Stimulated activated CD4-positive, alpha-beta T cell treated with anti-CD3 and anti-CD28 coated beads, TNF-alpha, amount 100 ng/mL, for 4 hours (primary cell): ENCODE measurements at regions not wholly inside any gene's neighbourhood (a gene's known extent, or its start where the extent isn't known, plus 50 kb on each side); places are given as distances from the start of the nearest gene placed in this dataset.

Experiments used
- DNase-seq, 3 experiments: peaks; one replicate each; pipeline ENCODE4 v3.0.0-alpha.2; 2020; ENCODE audit warnings: low read depth in 3 of 3

DNA sequence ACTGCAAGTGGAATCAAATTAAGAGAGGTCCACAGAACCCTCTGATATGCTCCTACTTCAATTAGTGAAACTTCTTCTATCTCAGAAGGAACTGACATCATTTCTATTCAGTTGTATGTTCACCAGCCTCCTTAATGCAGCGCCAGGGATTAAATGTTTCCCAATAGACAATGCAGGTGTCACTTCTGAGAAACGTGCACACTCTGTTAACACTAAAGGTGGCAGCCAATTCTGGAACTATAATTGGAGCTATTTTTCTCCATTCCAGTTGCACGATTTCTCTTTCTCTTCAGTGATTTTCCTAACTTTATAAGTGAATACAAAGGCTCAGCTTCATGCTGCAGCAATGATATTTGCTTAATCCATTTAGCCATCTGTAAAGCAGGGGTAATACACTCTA, 821.9 kb downstream of the TDRD15 start:
- no peak for DNase-seq

GRCh38 chr2:21947046-21947445, 823.3 kb downstream of the TDRD15 start:
- DNase-seq = no peak

DNA sequence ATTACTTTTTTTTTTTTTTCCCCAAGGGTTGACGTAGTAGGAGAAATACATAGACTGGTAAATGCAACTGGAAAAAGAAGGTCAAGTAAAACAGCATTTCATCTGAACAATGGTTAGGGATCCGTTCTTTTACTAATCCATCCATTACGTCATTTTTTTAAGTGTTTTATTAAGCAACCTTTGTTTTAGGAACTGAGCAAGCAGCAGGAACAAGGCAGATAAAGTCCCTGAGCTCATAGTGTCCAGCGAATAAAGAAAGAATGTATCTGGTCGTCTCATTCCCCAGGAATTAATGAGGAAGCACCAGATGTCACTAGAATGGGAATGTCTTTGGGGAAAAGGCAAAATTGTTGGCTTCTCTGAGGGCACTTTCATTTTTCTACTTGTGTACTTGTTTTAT, 842.4 kb downstream of the TDRD15 start:
- no peak for DNase-seq

DNA sequence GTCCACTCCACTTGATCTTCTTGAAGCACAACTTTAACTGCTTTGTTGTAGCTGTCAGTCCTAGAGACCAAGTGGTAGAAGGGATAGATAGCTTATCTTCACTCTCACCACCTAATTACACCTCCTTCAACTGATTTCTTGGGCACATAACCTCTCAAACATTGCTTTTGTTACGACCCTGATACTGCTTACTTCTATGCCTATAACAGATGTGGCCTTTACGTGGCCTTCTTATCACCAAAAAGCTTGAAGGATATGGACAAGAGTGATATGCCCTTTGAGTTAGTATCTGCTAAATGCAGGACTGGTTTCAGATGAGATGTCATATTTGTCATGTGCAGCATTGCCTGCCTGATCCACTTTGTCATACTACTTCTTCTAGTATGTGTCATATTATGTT, 847.2 kb downstream of the TDRD15 start:
- no peak for DNase-seq

- DNase-seq = no peak
These were observed 848.8 kb downstream of the TDRD15 start for GRCh38 chr2:21972586-21972985.

- no peak for DNase-seq
These were observed 857.4 kb downstream of the TDRD15 start for GRCh38 chr2:21981127-21981526.

DNA sequence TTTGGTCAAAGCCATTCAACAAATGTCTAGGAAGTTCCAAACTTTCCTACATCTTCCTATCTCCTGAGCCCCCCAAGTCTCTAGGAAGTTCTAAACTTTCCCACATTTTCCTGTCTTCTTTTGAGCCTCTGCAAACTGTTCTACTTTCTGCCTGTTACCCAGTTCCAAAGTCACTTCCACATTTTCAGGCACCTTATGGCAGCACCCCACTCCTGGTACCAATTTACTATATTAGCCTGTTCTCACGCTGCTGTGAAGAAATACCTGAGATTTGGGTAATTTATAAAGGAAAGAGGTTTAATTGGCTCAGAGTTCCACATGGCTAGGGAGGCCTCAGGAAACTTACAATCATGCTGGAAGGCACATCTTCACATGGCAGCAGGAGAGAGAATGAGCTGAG, 869.2 kb downstream of the TDRD15 start:
- DNase-seq = no peak

DNA sequence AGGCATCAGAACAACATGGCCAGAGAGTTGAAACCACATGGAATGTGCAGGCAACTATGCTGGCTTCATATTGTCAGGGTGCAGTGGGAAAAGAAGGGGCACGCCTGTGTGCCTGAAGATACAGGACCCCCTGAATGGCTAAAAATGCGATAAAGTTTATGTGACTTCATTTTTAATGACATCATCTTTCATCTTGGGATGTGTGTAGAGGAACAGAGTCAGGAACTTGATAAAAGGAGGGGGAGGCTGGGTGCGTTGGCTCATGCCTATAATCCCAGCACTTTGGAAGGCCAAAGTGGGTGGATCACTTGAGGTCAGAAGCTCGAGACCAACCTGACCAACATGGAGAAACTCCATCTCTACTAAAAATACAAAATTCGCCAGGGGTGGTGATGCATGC, 872.6 kb downstream of the TDRD15 start:
- no peak for DNase-seq

GRCh38 chr2:21999522-21999921, 875.8 kb downstream of the TDRD15 start:
- no peak for DNase-seq

DNA sequence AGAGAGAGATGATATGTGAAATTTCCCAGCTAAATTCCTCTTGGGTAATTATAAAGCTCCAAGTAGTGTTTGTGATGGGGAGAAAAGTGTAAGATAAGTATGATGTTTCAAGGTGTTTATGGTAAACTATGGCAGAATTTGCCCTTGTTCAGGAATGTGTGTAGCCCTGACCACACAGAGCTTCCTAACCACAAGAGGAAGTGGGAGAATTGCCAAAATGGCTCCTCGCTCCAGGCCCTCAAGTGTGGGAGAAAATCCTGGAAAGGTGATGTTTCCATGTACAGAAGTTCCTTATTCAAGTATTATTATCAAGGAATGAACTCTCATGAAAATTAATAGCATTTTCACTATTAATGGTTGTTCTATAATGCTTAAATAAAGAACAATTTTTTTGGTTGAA, 878.3 kb downstream of the TDRD15 start:
- DNase-seq = no peak

DNA sequence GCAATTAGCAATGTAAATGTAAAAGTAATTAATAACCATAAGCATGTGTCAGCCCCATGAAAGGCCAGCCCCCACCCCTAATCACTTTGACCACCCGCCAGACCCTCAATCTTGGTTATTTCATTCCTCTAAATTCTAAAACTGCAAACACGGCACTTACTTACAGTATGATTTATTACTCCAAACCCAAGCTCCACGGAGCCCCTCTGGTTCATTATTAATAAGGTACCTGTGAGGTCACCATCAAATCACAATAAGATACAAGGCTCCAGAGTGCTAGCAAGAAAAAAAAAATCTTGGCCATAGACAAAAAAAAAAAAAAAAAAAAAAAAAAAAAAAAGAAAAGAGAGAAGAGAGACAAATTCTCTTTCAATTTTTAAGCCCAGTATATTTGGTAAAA, 879.5 kb downstream of the TDRD15 start:
- DNase-seq = no peak

GRCh38 chr2:22011048-22011447, 887.3 kb downstream of the TDRD15 start:
- no peak for DNase-seq

DNA sequence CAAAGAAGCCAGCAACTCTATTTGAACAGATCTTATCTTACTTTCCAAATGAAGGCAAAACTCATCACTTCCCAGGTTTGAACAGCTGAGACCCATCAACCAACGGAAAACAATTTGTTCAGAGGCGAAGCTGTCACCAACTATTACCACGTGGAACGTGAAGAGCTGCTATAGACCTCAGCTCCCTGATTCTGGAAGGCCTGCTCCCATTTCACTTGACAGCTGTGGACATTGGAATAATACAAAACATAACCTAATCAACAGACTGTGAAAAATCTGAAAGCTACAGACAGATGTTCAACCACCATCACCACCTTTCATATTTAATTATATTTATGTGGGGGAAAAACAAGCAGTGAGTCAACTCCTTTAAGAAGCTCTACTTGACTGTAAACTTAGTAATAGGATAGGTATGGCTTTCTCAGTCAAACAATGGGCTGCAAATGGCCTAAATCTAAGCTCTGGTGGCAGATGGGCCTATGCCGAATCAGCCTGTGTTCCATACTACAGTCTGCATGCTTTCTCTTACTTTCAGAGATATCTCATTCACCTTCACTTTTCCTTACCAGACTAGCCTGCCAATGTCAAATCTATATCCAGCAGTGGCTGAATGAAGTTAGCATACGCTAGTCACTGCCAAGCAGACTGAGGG, 896.4 kb downstream of the TDRD15 start:
- DNase-seq = no peak

- no peak for DNase-seq
These were observed 903.7 kb downstream of the TDRD15 start for GRCh38 chr2:22027345-22028005.

- DNase-seq = no peak
These were observed 911.6 kb downstream of the TDRD15 start for GRCh38 chr2:22035361-22035830.

DNA sequence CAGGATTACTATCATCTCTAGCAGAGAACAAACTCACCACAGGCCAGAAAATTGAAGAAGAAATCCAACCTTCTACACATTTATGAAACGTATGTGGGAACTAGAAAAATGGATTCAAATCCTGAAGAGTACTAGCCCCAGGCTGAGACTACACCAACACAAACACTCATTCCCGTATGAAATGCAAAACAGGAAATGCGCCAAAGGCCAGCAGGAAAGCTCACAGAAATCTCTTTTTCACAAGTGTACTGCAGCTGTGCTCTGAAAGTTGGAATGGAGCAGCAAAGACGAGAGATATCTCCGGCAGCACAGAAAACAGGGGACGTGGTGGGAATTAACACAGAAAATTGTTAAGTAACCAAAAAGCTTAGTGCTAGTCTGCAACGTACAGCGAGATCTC, 913.5 kb downstream of the TDRD15 start:
- no peak for DNase-seq

DNA sequence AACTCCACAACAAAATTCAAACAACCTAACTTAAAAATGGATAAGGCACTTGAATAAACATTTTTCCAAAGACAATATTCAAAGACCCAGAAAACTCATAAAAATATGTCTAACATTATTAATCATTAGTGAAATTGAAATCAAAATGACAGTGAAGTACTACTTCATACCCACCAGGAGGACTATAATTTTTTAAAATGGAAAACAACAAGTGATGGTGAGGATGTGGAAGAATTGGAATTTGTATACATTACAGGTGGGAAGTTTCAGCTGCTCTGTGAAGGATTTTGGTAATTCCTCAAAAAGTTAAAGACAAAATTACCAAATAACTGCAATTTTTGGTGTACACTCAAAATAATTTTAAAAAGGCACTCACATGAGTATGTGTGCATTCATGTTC, 920.0 kb downstream of the TDRD15 start:
- no peak for DNase-seq

- no peak for DNase-seq
These were observed 932.2 kb downstream of the TDRD15 start for GRCh38 chr2:22055784-22056620.

DNA sequence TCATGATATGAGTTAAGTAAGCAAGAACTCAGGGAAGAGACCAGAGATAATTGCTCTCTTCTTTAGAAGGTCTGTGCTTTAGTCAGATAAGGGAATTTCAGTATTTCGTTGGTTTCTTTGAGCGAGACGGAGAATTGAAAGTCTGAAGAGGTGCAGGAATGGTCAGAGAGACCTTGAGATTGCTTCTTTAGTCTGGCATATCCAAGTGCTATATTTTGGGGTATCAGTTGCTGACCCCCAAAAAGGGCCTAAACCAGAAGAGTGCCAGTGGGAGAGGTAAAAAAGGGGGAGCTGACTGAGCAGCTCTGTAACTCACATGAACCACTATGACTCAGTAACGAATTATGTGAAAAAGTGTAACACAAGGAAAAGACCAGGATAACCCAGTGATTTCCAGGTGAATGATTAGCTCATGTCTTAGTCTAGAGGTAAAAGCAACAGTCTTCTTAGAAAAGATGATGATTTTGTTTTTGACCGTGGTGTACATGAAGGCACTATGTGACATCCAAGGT, 932.9 kb downstream of the TDRD15 start:
- DNase-seq = no peak

GRCh38 chr2:22062679-22063078, 938.9 kb downstream of the TDRD15 start:
- DNase-seq = no peak

- DNase-seq = no peak
These were observed 952.7 kb downstream of the TDRD15 start for GRCh38 chr2:22076454-22076853.

DNA sequence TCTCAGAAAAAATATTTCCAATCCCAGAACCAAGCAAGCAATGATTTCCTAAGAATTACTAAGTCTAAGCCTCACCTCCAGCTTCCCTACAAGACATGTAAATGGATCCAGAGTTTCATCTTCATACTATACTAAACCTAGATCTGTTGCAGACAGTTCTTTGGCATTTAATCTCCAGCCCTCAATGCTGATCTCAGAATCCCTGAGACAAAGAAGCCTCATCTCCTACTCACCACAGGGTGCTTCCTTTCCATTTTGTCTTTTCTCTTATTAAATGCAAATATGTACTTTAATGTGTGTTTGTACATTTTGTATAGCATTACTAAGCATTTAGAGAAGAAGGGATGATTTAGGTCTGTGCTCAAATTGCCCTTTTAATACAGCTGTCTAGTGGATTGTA, 954.9 kb downstream of the TDRD15 start:
- no peak for DNase-seq

GRCh38 chr2:22079583-22079982, 955.8 kb downstream of the TDRD15 start:
- no peak for DNase-seq
